HEK293 (cell line): ENCODE measurements at regions not wholly inside any gene's neighbourhood (a gene's known extent, or its start where the extent isn't known, plus 50 kb on each side); places are given as distances from the start of the nearest gene placed in this dataset.

ENCODE experiments used
- CTCF ChIA-PET: fragments of 350-600 bp; formaldehyde crosslinking; extraction: SDS; loops from one replicate; lab custom pipeline; 2021; ENCODE audit warnings: antibody characterized with exemption; lab: Yijun Ruan, JAX
- POLR2A ChIA-PET: fragments of 300-600 bp; formaldehyde crosslinking; extraction: SDS; loops from one replicate; lab custom pipeline; 2020; ENCODE audit warnings: antibody characterized with exemption, inconsistent platforms; lab: Yijun Ruan, JAX
- H3K27ac ChIP-seq: fragments of 200-500 bp; sonication (Bioruptor generic); 2 replicates; pipeline ENCODE4 v1.5.1; 2014; ENCODE audit warnings: low read depth, low read length, control low read depth, inconsistent platforms; ENCODE audit errors: extremely low read depth
- H3K36me3 ChIP-seq, 2 experiments: fragments of 200-500 bp in 1 of 2; sonication (Bioruptor generic) in 1 of 2; 1 replicate in 1 of 2; 2 replicates in 1 of 2; pipeline ENCODE4 v1.5.1; 2014 to 2017; ENCODE audit warnings: inconsistent platforms in 2 of 2, low read length in 2 of 2; ENCODE audit not compliant: control insufficient read depth in 2 of 2, insufficient read depth in 1 of 2
- H3K4me1 ChIP-seq: fragments of 200-500 bp; sonication (Bioruptor generic); 2 replicates; pipeline ENCODE4 v1.5.1; 2014; ENCODE audit warnings: mild to moderate bottlenecking, low read length, inconsistent platforms; ENCODE audit not compliant: control insufficient read depth, insufficient read depth
- H3K4me3 ChIP-seq: 2 replicates; pipeline ENCODE4 v1.5.1; 2011; ENCODE audit warnings: low read depth, mild to moderate bottlenecking, control low read depth, low read length, moderate library complexity
- H3K9me3 ChIP-seq: fragments of 200-500 bp; sonication (Bioruptor generic); 2 replicates; pipeline ENCODE4 v1.5.1; 2014; ENCODE audit warnings: low read depth, low read length, inconsistent platforms; ENCODE audit not compliant: control insufficient read depth, insufficient read depth
- GFI1B ChIP-seq: fragments of 450-650 bp; formaldehyde crosslinking; IDR thresholded peaks from 2 replicates; pipeline ENCODE4 v1.5.1; 2016; ENCODE audit warnings: missing biosample characterization, missing genetic modification characterization
- KLF10 ChIP-seq: fragments of 450-650 bp; IDR thresholded peaks from 2 replicates; pipeline ENCODE4 v1.5.1; 2018; ENCODE audit warnings: missing biosample characterization, mild to moderate bottlenecking, missing genetic modification characterization
- MZF1 ChIP-seq: fragments of 450-650 bp; formaldehyde crosslinking; IDR thresholded peaks from 2 replicates; pipeline ENCODE4 v1.5.1; 2017; ENCODE audit warnings: missing biosample characterization, missing genetic modification characterization, borderline replicate concordance
- SETDB1 ChIP-seq: IDR thresholded peaks from one replicate; pipeline ENCODE4 v1.6.1; 2017; ENCODE audit warnings: mild to moderate bottlenecking, low read length, moderate library complexity, mixed read lengths; ENCODE audit not compliant: insufficient read length
- YY1 ChIP-seq: fragments of 450-650 bp; formaldehyde crosslinking; IDR thresholded peaks from 2 replicates; pipeline ENCODE4 v1.5.1; 2018; ENCODE audit warnings: missing biosample characterization, missing genetic modification characterization
- ZNF121 ChIP-seq: fragments of 450-650 bp; formaldehyde crosslinking; IDR thresholded peaks from 2 replicates; pipeline ENCODE4 v1.5.1; 2016; ENCODE audit warnings: missing biosample characterization, missing genetic modification characterization
- ZNF211 ChIP-seq: fragments of 450-650 bp; formaldehyde crosslinking; IDR thresholded peaks from 2 replicates; pipeline ENCODE4 v1.5.1; 2016; ENCODE audit warnings: low read depth, missing biosample characterization, missing genetic modification characterization
- ZNF341 ChIP-seq: fragments of 450-650 bp; formaldehyde crosslinking; IDR thresholded peaks from 2 replicates; pipeline ENCODE4; 2016; ENCODE audit warnings: low read depth, missing biosample characterization, missing genetic modification characterization
- ZNF48 ChIP-seq: fragments of 450-650 bp; formaldehyde crosslinking; IDR thresholded peaks from 2 replicates; pipeline ENCODE4 v1.5.1; 2016; ENCODE audit warnings: missing biosample characterization, missing genetic modification characterization
- ZNF768 ChIP-seq: fragments of 450-650 bp; formaldehyde crosslinking; IDR thresholded peaks from 2 replicates; pipeline ENCODE4 v1.5.1; 2018; ENCODE audit warnings: missing biosample characterization, mild to moderate bottlenecking, missing genetic modification characterization
- ZNF843 ChIP-seq: fragments of 450-650 bp; formaldehyde crosslinking; IDR thresholded peaks from 2 replicates; pipeline ENCODE4 v1.5.1; 2016; ENCODE audit warnings: missing biosample characterization, missing genetic modification characterization
- TF ChIP-seq, protein P1 (sequence below): fragments of 450-650 bp; formaldehyde crosslinking; IDR thresholded peaks from 2 replicates; pipeline ENCODE4 v1.5.1; 2016; ENCODE audit warnings: missing biosample characterization, missing genetic modification characterization
- TF ChIP-seq, protein P2 (sequence below): fragments of 450-650 bp; formaldehyde crosslinking; IDR thresholded peaks from 2 replicates; pipeline ENCODE4 v1.5.1; 2017; ENCODE audit warnings: missing biosample characterization, missing genetic modification characterization
- TF ChIP-seq, protein P3 (sequence below): fragments of 450-650 bp; formaldehyde crosslinking; IDR thresholded peaks from 2 replicates; pipeline ENCODE4 v1.5.1; 2016; ENCODE audit warnings: missing biosample characterization, missing genetic modification characterization
- TF ChIP-seq, protein P4 (sequence below): fragments of 450-650 bp; formaldehyde crosslinking; conservative IDR thresholded peaks from 2 replicates; pipeline ENCODE4 v1.5.1; 2016; ENCODE audit warnings: low read depth, missing biosample characterization, missing genetic modification characterization
- TF ChIP-seq, protein P5 (sequence below): fragments of 450-650 bp; formaldehyde crosslinking; IDR thresholded peaks from 2 replicates; pipeline ENCODE4 v1.5.1; 2016; ENCODE audit warnings: missing biosample characterization, missing genetic modification characterization

DNA sequence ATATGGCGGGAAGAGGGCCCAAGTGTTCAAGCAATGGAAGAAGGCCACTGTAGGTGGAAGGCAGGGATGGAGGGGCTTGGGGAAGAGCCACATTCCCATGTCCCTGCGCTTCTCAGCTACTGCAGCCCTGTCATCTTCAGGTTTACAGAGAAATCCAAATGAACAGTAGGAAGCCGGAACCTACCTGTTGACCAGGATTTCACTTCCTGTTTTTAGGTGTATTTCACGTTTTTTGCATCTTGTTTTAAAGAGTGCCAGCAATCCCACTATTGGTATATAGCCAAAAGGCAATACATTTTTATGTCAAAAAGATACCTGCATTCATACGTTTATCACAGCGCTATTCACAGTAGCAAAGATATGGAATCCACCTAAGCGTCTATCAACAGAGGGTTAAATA, 159.2 kb downstream of the SLC35B3 start:
- CTCF ChIA-PET: no interaction called here
- POLR2A ChIA-PET: no interaction called here
- Histone ChIP-seq H3K27ac (no peak overlapping the region), H3K4me3 (no peak overlapping the region), H3K36me3 (no peaks in the 10 kb centered on the region), H3K4me1 (no peaks in the 10 kb centered on the region; the same call in 1 of the 2 replicates), H3K9me3 (no peaks in the 10 kb centered on the region)
- TF ChIP-seq, protein P1, sequence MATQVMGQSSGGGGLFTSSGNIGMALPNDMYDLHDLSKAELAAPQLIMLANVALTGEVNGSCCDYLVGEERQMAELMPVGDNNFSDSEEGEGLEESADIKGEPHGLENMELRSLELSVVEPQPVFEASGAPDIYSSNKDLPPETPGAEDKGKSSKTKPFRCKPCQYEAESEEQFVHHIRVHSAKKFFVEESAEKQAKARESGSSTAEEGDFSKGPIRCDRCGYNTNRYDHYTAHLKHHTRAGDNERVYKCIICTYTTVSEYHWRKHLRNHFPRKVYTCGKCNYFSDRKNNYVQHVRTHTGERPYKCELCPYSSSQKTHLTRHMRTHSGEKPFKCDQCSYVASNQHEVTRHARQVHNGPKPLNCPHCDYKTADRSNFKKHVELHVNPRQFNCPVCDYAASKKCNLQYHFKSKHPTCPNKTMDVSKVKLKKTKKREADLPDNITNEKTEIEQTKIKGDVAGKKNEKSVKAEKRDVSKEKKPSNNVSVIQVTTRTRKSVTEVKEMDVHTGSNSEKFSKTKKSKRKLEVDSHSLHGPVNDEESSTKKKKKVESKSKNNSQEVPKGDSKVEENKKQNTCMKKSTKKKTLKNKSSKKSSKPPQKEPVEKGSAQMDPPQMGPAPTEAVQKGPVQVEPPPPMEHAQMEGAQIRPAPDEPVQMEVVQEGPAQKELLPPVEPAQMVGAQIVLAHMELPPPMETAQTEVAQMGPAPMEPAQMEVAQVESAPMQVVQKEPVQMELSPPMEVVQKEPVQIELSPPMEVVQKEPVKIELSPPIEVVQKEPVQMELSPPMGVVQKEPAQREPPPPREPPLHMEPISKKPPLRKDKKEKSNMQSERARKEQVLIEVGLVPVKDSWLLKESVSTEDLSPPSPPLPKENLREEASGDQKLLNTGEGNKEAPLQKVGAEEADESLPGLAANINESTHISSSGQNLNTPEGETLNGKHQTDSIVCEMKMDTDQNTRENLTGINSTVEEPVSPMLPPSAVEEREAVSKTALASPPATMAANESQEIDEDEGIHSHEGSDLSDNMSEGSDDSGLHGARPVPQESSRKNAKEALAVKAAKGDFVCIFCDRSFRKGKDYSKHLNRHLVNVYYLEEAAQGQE (tag by site-specific recombination): no peak
- TF ChIP-seq, protein P2, sequence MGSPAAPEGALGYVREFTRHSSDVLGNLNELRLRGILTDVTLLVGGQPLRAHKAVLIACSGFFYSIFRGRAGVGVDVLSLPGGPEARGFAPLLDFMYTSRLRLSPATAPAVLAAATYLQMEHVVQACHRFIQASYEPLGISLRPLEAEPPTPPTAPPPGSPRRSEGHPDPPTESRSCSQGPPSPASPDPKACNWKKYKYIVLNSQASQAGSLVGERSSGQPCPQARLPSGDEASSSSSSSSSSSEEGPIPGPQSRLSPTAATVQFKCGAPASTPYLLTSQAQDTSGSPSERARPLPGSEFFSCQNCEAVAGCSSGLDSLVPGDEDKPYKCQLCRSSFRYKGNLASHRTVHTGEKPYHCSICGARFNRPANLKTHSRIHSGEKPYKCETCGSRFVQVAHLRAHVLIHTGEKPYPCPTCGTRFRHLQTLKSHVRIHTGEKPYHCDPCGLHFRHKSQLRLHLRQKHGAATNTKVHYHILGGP (tag by site-specific recombination): no peak

DNA sequence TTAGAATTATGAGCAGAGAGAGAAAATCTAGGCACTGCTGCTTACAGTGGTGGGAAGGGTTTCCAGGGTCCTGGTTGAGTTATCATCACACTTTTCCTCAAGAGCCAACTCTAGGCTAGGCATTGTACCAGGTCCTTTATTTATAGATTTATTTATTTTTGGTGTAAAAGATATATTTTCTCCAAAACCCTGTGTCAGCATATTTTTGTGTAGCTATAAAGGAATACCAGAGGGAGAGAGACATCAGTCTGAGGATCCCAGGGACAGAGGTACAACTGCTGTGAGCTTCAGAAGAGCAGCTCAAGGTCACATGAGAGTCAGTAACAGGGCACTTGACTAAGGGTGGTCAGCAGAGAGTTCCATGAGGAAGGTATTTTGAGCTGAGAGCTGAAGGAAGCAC, 159.7 kb downstream of the SLC35B3 start:
- no peaks in the 10 kb centered on the region; the same call in 1 of the 2 replicates for H3K4me1 ChIP-seq
- H3K27ac ChIP-seq: no peak overlapping the region
- CTCF ChIA-PET: no interaction called here
- H3K4me3 ChIP-seq: no peak overlapping the region
- TF ChIP-seq ZNF341 (tag by site-specific recombination) (no peak), ZNF121 (tag by site-specific recombination) (no peak), YY1 (tag by site-specific recombination) (no peak), GFI1B (no peak), ZNF768 (tag by site-specific recombination) (no peak), ZNF48 (tag by site-specific recombination) (no peak), KLF10 (tag by site-specific recombination) (no peak), MZF1 (no peak), ZNF843 (tag by site-specific recombination) (no peak), ZNF211 (tag by site-specific recombination) (no peak), SETDB1 (no peak)
- TF ChIP-seq, protein P2 (tag by site-specific recombination): no peak
- TF ChIP-seq, protein P3, sequence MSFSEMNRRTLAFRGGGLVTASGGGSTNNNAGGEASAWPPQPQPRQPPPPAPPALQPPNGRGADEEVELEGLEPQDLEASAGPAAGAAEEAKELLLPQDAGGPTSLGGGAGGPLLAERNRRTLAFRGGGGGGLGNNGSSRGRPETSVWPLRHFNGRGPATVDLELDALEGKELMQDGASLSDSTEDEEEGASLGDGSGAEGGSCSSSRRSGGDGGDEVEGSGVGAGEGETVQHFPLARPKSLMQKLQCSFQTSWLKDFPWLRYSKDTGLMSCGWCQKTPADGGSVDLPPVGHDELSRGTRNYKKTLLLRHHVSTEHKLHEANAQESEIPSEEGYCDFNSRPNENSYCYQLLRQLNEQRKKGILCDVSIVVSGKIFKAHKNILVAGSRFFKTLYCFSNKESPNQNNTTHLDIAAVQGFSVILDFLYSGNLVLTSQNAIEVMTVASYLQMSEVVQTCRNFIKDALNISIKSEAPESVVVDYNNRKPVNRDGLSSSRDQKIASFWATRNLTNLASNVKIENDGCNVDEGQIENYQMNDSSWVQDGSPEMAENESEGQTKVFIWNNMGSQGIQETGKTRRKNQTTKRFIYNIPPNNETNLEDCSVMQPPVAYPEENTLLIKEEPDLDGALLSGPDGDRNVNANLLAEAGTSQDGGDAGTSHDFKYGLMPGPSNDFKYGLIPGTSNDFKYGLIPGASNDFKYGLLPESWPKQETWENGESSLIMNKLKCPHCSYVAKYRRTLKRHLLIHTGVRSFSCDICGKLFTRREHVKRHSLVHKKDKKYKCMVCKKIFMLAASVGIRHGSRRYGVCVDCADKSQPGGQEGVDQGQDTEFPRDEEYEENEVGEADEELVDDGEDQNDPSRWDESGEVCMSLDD (tag by site-specific recombination): no peak
- TF ChIP-seq, protein P4, sequence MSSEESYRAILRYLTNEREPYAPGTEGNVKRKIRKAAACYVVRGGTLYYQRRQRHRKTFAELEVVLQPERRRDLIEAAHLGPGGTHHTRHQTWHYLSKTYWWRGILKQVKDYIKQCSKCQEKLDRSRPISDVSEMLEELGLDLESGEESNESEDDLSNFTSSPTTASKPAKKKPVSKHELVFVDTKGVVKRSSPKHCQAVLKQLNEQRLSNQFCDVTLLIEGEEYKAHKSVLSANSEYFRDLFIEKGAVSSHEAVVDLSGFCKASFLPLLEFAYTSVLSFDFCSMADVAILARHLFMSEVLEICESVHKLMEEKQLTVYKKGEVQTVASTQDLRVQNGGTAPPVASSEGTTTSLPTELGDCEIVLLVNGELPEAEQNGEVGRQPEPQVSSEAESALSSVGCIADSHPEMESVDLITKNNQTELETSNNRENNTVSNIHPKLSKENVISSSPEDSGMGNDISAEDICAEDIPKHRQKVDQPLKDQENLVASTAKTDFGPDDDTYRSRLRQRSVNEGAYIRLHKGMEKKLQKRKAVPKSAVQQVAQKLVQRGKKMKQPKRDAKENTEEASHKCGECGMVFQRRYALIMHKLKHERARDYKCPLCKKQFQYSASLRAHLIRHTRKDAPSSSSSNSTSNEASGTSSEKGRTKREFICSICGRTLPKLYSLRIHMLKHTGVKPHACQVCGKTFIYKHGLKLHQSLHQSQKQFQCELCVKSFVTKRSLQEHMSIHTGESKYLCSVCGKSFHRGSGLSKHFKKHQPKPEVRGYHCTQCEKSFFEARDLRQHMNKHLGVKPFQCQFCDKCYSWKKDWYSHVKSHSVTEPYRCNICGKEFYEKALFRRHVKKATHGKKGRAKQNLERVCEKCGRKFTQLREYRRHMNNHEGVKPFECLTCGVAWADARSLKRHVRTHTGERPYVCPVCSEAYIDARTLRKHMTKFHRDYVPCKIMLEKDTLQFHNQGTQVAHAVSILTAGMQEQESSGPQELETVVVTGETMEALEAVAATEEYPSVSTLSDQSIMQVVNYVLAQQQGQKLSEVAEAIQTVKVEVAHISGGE: no peak
- TF ChIP-seq, protein P1 (tag by site-specific recombination): no peak
- TF ChIP-seq, protein P5, sequence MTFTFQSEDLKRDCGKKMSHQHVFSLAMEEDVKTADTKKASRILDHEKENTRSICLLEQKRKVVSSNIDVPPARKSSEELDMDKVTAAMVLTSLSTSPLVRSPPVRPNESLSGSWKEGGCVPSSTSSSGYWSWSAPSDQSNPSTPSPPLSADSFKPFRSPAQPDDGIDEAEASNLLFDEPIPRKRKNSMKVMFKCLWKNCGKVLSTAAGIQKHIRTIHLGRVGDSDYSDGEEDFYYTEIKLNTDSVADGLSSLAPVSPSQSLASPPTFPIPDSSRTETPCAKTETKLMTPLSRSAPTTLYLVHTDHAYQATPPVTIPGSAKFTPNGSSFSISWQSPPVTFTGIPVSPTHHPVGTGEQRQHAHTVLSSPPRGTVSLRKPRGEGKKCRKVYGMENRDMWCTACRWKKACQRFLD (tag by site-specific recombination): no peak
- H3K36me3 ChIP-seq: no peaks in the 10 kb centered on the region
- no peaks in the 10 kb centered on the region for H3K9me3 ChIP-seq
- POLR2A ChIA-PET: no interaction called here
